M059J (cell line): ENCODE measurements at regions not wholly inside any gene's neighbourhood (a gene's known extent, or its start where the extent isn't known, plus 50 kb on each side); places are given as distances from the start of the nearest gene placed in this dataset.
"Not testable (repeated sequence)": the region's sequence is repeated elsewhere in the genome, so short reads cannot be mapped to it uniquely, and the experiment has no call there.

ENCODE experiments used
- DNase-seq: peaks from one replicate; pipeline ENCODE4 v3.0.0-alpha.2; 2012; ENCODE audit warnings: low read depth

DNA sequence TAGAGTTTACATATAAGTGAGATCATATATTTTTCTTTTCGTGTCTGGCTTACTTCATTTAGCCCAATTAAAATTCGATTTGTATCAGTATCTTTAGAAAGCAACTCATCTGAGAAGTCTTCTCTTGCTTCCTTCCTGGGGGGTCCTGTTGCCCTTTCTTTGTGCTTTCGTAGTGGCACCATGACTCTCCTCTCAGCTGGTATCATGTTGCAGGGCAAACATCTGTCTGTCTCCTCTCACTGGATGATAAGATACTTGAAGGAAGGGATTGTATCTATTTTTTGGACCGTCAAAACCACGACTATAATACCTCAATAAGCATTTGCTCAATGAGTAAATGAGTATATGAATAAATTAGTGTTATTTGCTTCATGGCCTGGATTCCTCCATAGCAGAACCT, 382.5 kb upstream of the SORCS1 start:
- DNase-seq: peak; percentile 12

DNA sequence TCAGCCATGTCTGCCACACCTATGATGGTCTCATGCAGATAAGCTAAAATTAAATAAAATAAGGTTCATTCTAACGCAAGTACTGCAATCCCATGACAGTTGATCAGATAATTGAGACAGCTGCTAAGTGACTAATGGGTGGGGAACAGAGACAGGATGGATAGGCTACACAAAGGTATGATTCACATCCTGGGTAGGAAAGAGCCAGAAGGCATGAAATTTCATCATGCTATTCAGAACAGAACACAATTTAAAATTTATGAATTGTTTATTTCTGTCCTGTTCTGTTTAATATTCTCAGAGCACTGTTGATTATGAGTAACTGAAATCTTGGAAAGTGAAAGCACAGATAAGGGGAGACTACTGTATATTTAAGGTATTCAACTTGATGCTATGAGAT, 381.8 kb upstream of the SORCS1 start:
- peak; percentile 70 for DNase-seq

DNA sequence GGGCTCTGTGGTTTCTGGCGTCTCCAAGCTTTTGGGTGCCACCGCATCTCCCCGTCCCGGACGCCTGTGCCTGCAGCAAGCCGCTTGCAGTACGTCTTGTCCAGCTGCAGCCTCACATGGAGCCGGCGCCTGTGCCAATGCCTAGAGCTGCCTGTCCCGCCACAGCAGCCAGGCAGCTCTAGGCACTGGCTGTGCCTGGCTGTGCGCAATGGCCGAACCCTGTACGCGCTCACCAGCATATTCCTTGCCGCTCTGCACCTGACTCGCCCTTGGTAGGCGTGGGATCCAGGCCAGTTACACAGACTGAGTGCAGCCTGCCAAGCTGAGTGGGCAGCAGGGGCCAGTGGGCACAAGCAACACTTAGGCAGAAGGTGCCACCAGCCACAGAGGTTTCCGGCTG, 381.2 kb upstream of the SORCS1 start:
- peak; percentile 7 for DNase-seq

DNA sequence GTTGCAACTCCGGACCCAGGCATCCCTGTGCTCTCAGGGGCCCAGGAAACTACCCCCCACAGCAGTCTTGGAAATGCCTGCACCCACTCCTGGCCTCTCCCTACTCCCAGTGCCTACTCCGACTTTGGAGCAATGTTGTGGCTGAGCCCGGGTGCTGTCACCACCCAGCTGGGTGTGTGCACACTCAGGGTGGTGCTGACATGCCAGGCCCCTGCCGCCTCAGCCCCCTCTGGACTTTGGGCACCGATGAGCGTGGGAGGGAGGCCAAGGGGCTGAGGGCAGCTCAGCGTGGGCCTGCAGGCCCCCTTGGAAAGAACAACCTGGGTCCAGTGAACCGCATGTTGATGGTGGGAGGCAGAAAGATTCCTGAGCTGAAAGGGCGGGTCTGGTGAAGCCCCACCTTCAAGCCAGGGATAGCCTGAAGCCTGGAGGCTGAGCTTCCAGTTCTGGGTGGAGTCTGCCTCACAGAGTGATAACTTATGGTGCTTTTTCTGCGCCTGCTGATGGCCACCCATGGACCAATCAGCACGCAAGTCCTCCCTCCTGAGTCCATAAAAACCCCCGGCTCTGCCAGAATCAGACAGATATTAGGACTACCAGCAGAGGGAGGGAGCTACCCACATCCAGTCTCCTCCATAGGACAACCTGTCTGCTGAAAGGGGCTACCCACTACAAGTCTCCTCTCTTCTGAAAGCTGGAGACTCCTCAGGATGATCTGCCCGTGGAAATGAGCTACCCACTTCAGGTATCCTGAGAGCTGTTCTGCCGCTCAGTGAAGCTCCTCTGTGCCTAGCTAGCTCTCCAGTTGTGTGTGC, 380.4 kb upstream of the SORCS1 start:
- peak; percentile 49 for DNase-seq

DNA sequence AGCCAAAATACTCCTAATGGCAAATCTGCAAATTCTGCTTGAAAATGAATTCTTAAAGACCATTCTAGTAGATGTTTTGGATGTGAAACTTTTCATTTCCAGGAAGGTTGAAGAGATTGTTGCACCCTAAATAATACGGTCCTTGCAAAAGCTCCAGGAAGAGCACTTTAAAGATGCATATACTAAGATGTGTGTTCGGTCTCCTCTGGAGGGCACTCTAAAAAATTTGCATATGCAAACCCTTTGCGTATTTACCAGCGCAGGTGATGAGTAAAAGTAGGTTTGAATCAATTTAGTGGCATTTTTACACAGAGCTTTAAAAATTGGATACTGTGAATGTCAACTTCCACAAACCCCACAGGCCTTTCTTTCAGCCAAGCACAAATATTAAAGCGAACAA, 378.1 kb upstream of the SORCS1 start:
- DNase-seq: no peak

DNA sequence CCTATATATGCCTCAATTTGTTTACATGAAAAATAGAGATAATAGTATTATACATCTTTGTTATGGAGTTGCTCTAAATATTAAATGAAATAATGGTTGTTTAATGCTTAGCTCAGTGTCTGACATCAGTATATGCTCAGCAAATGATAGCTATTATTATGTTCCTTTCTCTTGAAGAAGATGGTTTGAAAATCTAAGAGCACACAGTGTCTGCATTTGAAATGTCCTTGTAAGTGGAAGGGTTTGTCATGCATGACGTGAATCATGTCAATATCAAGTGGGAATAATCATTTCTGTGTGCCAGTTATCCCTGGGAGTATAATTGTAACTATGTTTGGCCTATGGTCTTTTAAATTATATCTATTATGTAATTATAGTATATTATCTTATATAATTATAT, 377.5 kb upstream of the SORCS1 start:
- DNase-seq: no peak

DNA sequence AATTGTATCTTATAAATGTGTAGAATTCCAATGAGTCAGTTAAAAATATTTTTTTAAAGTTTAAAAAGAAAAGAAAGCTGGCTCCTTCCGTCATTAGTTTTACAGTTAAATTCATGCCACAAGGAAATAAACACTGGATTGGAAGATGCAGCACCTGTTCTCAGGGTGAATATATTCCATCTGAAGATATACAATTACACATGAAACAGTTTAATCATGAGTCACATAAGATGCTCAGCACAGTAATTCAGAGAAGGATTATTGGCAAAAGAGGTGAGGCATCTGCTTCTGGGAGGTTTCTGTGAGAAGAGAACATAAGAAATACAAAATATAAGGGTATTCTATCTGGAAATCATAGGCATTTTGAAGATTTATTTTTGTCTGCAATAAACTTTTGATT, 376.5 kb upstream of the SORCS1 start:
- DNase-seq: no peak

DNA sequence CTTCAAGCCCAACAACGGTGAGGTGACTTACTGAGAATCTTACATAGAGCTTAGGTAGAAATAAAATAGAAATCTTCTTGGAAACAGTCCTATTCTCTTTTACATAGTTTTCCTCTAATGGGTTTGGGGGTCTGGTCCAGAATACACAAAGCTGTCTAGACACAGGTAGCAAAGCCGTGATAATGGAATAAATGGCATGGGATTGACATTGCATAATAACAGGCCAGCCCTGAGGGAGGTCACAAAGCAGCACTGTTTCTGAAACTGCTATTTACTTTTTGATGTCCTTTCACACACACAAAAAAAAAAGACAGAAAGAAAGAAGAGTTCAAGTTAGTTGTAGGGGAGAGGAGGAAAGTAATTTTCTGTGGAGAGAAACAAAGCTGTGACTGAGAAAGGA, 364.8 kb upstream of the SORCS1 start:
- DNase-seq: no peak

DNA sequence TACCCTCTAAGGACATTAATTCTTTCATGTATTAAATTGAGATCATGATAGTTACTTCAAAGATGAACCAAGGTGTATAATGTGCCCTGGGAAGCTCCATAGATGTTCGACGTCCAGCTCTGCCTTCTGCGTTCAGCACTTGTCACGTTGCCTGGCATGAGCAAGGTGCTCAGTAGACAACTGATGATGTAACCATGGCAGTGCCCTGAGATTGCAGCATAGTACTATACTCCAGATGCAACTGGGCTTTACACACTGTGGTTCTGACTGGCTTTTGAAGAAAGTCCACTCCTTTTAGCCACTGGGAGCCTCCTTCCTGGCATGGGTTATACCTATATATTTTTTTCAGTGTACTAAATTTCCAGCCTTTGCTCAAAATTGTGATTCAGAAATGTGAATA, 355.8 kb upstream of the SORCS1 start:
- no peak for DNase-seq

DNA sequence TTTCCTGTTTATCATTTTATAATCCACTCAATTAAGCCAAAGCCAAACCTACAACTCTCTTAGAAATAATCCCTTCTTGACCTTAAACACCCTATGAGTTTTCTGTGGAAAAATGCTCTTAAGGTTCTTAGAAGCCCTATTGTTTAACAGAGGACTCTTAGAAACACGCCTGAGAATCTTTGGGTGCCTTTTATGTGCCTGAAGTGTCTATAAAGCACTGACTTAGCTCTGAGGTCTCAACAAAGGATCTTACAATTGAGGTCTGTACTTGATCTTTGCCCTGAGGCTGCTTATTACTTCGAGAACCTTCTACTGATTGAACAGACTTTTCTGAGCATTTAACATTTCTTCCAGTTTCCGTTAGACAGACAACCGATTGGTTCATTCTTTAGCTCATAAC, 353.3 kb upstream of the SORCS1 start:
- DNase-seq: no peak

DNA sequence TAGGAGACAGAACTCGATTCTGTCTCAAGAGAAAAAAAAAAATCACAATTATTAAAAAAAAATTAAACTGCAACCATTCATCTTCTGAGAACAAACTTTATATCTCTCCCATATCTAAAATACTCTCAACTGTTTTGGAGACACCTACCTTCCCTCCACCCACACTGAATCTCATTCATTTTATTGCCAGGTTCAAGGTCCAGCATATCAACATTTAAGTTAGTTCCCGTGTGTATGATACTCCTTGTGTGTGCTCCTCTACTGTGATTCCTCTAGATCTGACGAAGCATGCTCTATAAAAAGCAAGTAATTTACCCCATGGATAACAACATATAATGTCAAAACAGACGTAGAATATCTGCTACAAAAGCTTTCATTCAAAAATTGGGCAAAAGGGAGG, 351.8 kb upstream of the SORCS1 start:
- no peak for DNase-seq

DNA sequence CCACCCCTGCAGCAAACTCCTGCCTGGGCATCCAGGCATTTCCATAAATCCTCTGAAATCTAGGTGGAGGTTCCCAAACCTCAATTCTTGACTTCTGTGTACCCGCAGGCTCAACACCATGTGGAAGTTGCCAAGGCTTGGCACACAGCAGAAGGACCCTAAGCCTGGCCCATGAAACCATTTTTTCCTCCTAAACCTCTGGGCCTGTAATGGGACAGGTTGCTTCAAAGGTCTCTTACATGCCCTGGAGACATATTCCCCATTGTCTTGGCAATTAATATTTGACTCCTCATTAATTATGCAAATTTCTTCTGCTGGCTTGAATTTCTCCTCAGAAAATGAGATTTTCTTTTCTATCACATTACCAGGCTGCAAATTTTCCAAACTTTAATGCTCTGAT, 339.5 kb upstream of the SORCS1 start:
- not testable (repeated sequence) for DNase-seq

DNA sequence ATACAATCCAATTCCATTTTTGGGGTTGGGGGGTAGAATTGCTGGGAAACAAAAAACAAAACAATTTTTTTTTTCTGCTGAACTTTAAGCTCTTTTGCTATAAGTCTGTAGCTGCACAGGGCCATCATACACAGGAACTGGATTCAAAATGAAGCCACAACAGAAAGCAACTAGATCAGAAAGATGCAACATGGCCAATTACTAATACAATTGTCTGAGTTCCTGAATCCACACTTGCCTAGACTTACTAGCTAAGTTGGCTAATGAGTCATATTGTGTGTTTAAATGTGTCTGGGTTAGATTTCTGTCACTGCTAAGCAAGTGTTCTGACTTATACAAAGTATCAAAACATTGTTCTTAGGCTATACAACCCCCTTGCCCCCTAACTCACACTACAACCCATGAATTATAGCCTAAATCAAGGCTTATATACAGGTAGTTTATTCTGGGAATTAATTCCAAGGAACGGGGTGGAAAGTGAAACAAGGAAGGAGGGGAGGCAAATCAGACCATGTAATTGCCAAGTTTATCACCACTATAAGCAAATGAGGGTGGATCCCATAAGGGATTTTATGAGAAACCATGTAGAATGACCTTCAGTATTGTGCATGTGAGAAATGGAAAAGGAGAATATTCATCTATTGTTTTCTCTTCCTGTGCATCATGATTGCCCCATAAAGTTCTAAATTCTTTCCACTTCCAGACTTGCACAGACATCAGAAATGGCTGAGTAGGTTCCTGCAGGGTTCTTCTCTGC, 337.9 kb upstream of the SORCS1 start:
- no peak for DNase-seq

DNA sequence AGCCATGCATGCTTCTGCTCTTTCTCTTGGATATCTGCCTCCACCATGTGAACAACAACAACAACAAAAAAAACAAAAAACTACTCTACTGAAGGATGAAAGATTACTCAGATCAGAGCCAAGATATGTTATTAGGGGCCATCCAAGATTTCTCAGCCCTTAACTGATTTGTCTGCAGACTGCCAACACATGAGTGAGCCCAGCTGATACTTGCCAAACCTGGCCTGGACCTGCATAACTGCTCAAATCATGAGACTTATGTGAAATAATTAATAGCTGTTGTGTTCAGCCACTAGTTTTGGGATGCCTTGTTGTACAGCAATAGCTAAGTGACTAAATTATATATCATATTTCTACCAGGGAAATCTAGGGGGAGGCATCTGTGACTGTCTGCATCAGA, 334.5 kb upstream of the SORCS1 start:
- no peak for DNase-seq

DNA sequence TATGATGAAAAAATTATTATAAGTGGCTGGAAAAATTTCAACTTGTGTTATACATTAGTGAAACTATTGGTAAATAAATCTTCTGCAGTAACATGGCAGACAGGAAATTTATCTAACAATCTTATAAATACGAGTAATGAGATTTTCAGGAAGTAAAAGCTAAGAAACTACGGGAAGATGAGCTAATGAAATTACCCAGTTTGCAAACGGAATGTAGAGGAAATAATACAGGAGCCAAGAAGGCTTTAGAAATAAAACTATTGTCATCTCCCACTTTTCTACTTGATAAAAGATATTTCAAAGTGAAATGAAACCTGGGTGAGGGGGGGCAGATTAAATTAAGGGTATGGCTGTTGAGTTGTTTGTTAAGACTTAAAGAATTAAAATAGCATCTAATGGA, 332.5 kb upstream of the SORCS1 start:
- no peak for DNase-seq

DNA sequence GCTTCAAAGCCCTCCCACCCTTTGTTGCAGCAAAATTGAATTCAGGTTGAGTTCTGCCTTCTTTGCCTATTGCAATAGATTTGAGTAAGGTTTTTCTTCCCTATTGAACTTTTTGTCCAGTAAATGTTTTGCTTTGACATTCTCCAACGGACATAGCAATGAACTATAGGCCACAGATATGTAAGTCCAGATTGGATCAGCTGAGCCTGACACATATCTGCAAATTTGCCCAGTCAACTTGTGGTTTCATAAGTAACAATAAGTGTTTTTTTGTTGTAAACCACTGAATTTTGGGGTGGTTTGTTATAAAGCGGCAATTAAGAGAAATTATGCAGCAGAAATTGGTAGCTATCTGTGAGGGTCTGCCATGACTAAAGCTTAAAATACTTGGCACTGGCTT, 332.1 kb upstream of the SORCS1 start:
- DNase-seq: peak; percentile 20

DNA sequence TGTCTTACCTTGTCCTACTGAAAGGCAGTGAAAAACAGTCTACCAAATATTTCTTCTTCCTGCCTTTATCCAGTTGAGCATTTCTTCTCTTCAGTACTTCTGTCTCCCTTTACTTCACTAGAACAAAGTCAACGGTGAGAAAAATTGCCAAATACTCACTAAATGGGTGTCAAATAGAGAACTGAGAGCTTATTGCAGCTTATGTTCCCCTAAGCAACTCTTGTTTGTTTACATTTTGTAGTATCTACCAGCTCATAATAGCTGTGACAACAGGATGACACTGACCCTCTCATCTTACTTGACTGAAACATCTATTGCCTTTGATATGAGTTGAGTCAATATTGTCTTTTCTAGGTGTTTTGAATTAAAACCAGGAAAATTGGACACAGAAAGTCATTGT, 327.9 kb upstream of the SORCS1 start:
- DNase-seq: no peak

DNA sequence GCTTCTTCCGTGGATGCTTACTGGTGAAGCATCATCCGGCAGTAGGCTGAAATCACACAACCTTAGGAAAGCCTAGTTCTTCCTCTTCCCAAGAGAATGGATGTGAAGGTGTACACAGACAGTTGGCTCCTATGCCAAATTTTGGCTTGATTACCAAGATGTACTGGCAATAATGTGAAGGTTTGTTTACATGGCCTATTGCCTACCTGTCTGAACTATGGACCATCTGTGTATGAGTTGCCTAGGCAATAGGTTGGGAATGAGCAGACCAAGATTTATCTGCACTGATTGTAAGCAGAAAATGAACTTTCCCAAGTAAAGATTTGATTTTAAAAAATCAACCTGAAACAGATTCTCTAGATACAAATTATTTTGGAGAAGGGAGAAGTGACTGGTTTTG, 325.9 kb upstream of the SORCS1 start:
- DNase-seq: no peak

DNA sequence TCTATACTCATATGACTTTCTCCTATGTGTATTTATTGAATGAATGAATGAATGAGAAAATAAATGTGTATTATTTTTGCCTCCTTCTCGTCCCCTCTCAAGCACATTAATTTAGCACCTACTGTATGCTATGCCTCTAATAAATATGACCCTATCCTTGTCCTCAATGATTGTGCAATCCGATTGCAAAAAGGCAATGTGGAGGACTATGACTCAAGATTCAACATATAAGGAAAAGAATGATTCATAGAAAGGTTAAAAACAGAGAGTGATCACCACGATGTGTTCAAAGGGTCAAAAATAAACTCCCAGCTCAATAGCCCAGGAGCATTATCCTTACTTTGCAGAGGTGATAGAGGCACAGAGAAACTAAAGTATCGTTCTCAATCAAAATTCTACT, 322.8 kb upstream of the SORCS1 start:
- DNase-seq: no peak

DNA sequence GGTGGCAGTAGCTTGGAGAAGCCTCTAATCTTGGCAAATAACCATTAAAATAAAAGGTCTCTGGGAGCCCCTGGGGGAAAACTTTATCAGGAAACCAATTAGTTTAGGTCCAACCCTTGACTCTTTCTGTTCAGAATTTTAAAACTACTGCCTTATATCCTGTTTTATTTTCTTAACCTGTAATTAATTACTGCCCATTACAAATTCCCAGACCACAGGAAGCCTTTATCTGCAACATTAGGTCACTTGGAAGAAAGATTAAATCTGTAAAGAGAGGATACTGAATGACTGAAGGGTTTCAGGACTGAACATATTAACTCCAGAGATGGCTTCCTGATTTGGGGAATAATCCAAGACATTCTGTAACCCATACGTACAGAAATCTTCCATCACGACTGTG, 320.5 kb upstream of the SORCS1 start:
- no peak for DNase-seq

DNA sequence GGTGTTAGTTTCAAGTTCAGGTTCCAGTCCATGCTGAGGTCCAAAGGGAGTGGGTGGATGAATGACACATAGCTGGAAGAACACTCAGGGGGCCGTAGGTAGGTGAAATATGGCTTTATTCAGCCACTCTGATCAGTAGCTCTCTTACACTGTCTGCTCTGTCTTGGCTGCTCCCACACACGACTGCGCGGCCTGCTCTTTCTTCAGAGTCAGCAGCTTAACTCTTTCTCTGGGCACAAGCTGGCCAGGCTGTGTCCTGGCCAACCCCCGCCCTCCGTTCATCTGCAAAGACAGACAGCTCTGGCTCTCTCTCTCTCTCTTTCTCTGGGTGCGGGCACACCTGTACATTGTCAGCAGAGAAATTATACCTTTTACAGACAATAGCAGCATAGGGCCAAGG, 317.4 kb upstream of the SORCS1 start:
- no peak for DNase-seq

DNA sequence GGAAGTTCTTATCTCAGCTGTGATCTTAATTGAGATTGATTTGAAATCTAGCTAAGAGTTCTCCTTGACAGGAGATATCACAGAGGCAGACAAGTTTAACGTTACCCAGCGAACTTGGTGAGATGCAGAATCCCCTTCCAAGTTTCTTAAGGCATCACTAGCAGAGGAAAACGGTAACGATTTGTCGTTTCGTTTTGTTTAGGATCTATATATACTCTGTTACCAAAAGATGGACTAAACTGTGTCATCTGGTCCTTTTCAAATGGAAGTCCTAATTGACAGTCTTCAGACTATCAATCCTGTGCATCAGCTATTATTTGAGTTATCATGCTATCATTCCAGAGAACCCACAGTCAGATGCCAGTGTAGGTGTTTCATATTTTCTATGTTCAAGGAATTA, 316.7 kb upstream of the SORCS1 start:
- no peak for DNase-seq

DNA sequence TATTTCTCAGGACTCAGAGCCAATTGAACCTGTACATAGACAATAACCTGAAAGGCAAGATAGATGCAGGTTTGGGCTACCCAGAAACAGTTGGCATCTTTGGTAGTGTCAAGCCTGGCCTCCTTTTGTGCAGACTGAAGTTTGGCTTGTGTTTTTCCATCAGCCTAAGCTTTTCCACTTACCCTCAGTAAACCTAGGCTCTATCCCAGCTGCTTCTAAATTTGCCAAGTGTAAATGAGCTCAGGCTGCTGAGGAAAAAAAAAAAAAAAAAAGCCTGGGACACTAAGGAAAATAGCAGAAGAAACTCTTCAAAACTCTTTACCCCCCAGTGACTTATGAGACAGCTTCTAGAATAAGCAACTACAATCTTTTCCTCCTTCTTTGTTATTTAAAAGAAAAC, 316.3 kb upstream of the SORCS1 start:
- no peak for DNase-seq

DNA sequence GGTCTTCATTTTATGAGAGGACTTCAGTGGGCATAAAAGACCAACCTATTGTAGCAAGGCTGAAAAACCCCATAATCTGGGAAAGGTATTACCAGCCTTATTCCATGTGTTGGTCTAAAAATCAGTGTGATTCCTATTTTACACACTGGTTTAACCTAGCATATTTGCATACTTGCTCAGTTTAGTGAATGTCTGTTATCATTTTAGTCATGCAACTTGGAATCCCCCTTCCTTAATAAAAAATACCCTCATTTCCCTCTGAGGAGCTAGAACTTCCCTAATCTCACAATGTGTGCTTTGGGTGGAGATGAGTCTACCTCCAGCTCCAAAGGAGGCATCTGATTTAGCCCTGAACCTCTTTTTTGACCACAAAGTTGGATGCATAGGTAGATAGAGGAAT, 312.8 kb upstream of the SORCS1 start:
- DNase-seq: no peak
